Muscle layer of duodenum (tissue), 2 donors: ENCODE measurements at regions not wholly inside any gene's neighbourhood (a gene's known extent, or its start where the extent isn't known, plus 50 kb on each side); places are given as distances from the start of the nearest gene placed in this dataset.
"Not testable (repeated sequence)": the region's sequence is repeated elsewhere in the genome, so short reads cannot be mapped to it uniquely, and the experiment has no call there.

Source experiments
- H3K27ac ChIP-seq: one replicate; pipeline ENCODE4 v1.7.0; 2013; ENCODE audit warnings: mild to moderate bottlenecking, low read length
- H3K27me3 ChIP-seq: one replicate; pipeline ENCODE4 v1.7.0; 2013; ENCODE audit warnings: low read depth, mild to moderate bottlenecking, control low read depth, low read length
- H3K36me3 ChIP-seq, 2 donors: one replicate each; pipeline ENCODE4 v1.7.0; 2013; ENCODE audit warnings: low read length in 2 of 2, control low read depth in 1 of 2, mild to moderate bottlenecking in 1 of 2; ENCODE audit not compliant: insufficient read depth in 2 of 2, control insufficient read depth in 1 of 2
- H3K4me1 ChIP-seq, 2 donors: one replicate each; pipeline ENCODE4 v1.7.0; 2013; ENCODE audit warnings: low read length in 2 of 2, mild to moderate bottlenecking in 2 of 2, control low read depth in 1 of 2, moderate library complexity in 1 of 2; ENCODE audit not compliant: insufficient read depth in 2 of 2, control insufficient read depth in 1 of 2
- H3K4me3 ChIP-seq, 2 donors: one replicate each; pipeline ENCODE4 v1.7.0; 2013; ENCODE audit warnings: low read length in 2 of 2, low read depth in 1 of 2, mild to moderate bottlenecking in 1 of 2
- H3K9me3 ChIP-seq, 2 donors: one replicate each; pipeline ENCODE4 v1.7.0; 2013; ENCODE audit warnings: low read length in 2 of 2, control low read depth in 1 of 2, mild to moderate bottlenecking in 1 of 2; ENCODE audit not compliant: control insufficient read depth in 1 of 2
- donor health status: healthy.

- Histone ChIP-seq H3K27ac (no peak overlapping the region), H3K4me3 (no peak overlapping the region), H3K9me3 (no peaks in the 10 kb centered on the region), H3K27me3 (no peaks in the 10 kb centered on the region), H3K4me1 (no peaks in the 10 kb centered on the region), H3K36me3 (no peaks in the 10 kb centered on the region)
Observed at GRCh38 chr20:11168026-11168425, 494.2 kb upstream of the JAG1 start.

DNA sequence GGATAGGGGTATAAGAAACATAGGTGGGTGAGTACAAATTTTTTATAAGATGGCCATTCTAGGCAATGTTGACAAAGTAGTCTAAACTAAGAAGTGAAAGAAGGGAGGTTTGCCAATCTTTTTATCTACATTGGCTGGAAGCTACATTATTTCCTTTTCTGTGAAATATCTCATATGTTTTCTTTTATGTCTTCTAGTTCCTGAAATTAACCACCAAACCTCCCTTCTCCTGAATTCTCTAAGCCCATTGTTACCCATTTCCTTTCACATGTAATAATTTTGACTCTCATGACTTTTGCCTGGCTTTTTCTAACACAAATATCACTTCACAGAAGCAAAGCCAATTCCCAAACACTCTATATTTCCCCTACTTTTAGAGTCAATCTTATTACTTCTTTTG, 496.2 kb upstream of the JAG1 start:
- H3K4me3 ChIP-seq: no peak overlapping the region
- no peak overlapping the region for H3K27ac ChIP-seq
- H3K27me3 ChIP-seq: no peaks in the 10 kb centered on the region
- H3K36me3 ChIP-seq: no peaks in the 10 kb centered on the region
- H3K4me1 ChIP-seq: no peaks in the 10 kb centered on the region
- no peaks in the 10 kb centered on the region for H3K9me3 ChIP-seq

GRCh38 chr20:11170565-11170964, 496.8 kb upstream of the JAG1 start:
- Histone ChIP-seq H3K4me3 (no peak overlapping the region), H3K27ac (no peak overlapping the region), H3K9me3 (no peaks in the 10 kb centered on the region), H3K36me3 (no peaks in the 10 kb centered on the region), H3K4me1 (no peaks in the 10 kb centered on the region), H3K27me3 (no peaks in the 10 kb centered on the region)

DNA sequence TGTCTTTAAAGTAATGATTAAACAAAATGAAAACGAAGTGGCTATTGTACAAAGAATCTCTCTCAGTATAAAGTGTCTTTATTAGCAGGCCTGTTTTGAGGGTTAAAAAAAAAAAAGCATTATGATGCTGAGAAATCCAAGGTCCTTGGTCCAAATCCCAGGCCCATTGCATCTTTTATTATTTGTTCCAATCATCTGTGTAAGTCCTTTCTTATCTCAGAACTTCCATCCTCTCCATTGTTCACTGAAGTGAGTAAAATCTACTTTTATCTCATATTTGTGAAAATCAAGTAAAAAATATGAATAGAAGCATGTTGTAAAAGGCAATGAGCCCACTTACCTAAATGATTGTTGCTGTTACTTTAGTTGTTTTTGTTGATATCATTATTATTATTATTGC, 499.1 kb upstream of the JAG1 start:
- Histone ChIP-seq H3K9me3 (no peaks in the 10 kb centered on the region), H3K36me3 (no peaks in the 10 kb centered on the region), H3K4me1 (no peaks in the 10 kb centered on the region), H3K4me3 (no peak overlapping the region), H3K27ac (no peak overlapping the region), H3K27me3 (no peaks in the 10 kb centered on the region)

DNA sequence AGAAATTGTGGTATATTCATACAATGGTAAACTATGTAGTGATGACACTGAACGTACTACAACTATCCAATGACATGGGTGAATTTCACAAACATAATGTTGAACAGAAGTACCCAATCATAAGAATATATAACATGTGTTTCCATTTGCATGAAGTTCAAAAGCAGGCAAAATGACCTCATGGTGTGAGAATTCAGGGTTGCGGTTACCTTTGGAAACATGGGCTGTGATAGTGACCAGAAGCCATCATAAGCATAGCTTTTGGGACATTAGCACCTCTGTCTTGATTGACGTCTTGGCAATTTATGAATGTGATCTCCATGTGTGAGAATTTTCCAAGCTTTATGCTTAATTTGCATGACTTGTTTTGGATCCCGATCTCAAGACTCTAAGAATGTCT, 500.1 kb upstream of the JAG1 start:
- no peaks in the 10 kb centered on the region for H3K4me1 ChIP-seq
- no peak overlapping the region for H3K27ac ChIP-seq

GRCh38 chr20:11174861-11175260, 501.1 kb upstream of the JAG1 start:
- H3K36me3 ChIP-seq: no peaks in the 10 kb centered on the region
- no peak overlapping the region for H3K27ac ChIP-seq
- no peak overlapping the region for H3K4me3 ChIP-seq
- H3K4me1 ChIP-seq: no peaks in the 10 kb centered on the region
- H3K27me3 ChIP-seq: no peaks in the 10 kb centered on the region
- no peaks in the 10 kb centered on the region for H3K9me3 ChIP-seq

More for the DNA sequence above, 500.1 kb upstream of the JAG1 start:
- Histone ChIP-seq H3K9me3 (no peaks in the 10 kb centered on the region), H3K27me3 (no peaks in the 10 kb centered on the region), H3K4me3 (no peak overlapping the region), H3K36me3 (no peaks in the 10 kb centered on the region)

DNA sequence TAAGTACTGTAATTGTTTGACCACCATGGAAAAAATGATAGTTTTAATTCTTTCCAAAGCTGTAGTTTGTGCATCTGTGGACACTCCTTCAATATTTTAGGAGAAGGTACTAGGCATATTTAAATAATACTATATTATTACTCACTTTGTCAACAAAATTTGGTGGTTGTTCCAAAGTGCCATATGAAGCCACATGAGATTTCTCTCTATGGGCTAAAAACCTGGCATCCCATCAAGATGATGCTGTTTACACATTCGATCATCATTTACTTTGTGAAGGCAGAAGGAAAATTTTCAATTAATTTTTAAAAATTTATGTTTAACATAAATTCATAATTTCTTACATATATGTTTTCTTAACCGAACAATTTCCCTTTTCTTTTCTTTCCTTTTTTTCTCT, 502.6 kb upstream of the JAG1 start:
- no peaks in the 10 kb centered on the region for H3K27me3 ChIP-seq
- no peaks in the 10 kb centered on the region for H3K9me3 ChIP-seq
- H3K4me3 ChIP-seq: no peak overlapping the region
- no peaks in the 10 kb centered on the region for H3K36me3 ChIP-seq
- H3K27ac ChIP-seq: no peak overlapping the region
- H3K4me1 ChIP-seq: no peaks in the 10 kb centered on the region

- Histone ChIP-seq H3K9me3 (no peaks in the 10 kb centered on the region), H3K27me3 (no peaks in the 10 kb centered on the region), H3K27ac (no peak overlapping the region), H3K36me3 (no peaks in the 10 kb centered on the region), H3K4me3 (no peak overlapping the region), H3K4me1 (no peaks in the 10 kb centered on the region)
Observed at GRCh38 chr20:11178946-11179654, 505.3 kb upstream of the JAG1 start.

- H3K27ac ChIP-seq: no peak overlapping the region
- no peaks in the 10 kb centered on the region for H3K36me3 ChIP-seq
- no peaks in the 10 kb centered on the region for H3K4me1 ChIP-seq
- H3K4me3 ChIP-seq: no peak overlapping the region
- H3K9me3 ChIP-seq: peaks cover 0 to 9% of the 10 kb centered on the region in 2 donors
- H3K27me3 ChIP-seq: no peaks in the 10 kb centered on the region
Observed at GRCh38 chr20:11180186-11180585, 506.4 kb upstream of the JAG1 start.

GRCh38 chr20:11181129-11181528, 507.3 kb upstream of the JAG1 start:
- not testable (repeated sequence) for H3K27me3 ChIP-seq, H3K27ac ChIP-seq, H3K4me3 ChIP-seq, H3K4me1 ChIP-seq, H3K36me3 ChIP-seq
- peaks cover 0 to 11% of the 10 kb centered on the region in 2 donors for H3K9me3 ChIP-seq

GRCh38 chr20:11181966-11182365, 508.2 kb upstream of the JAG1 start:
- Histone ChIP-seq H3K36me3 (no peaks in the 10 kb centered on the region), H3K27ac (no peak overlapping the region), H3K27me3 (no peaks in the 10 kb centered on the region), H3K9me3 (peaks cover 0 to 11% of the 10 kb centered on the region in 2 donors), H3K4me3 (no peak overlapping the region), H3K4me1 (no peaks in the 10 kb centered on the region)

GRCh38 chr20:11182720-11183119, 508.9 kb upstream of the JAG1 start:
- Histone ChIP-seq H3K9me3 (peaks cover 0 to 11% of the 10 kb centered on the region in 2 donors), H3K4me3 (no peak overlapping the region), H3K4me1 (no peaks in the 10 kb centered on the region), H3K27ac (no peak overlapping the region), H3K27me3 (no peaks in the 10 kb centered on the region), H3K36me3 (no peaks in the 10 kb centered on the region)
